ENCODE measurements at regions not wholly inside any gene's neighbourhood (a gene's known extent, or its start where the extent isn't known, plus 50 kb on each side); places are given as distances from the start of the nearest gene placed in this dataset.

GRCh38 chr5:175170899-175171298, 273.1 kb downstream of the DRD1 start:
- Histone ChIP-seq H3K4me3 (ENCODE audit: low read depth, low read length) (no peak overlapping the region), H3K36me3 (ENCODE audit: control insufficient read depth, insufficient read depth, low read length) (no peaks in the 10 kb centered on the region), H3K4me1 (no peaks in the 10 kb centered on the region), H3K27me3 (replicated peaks; ENCODE audit: control insufficient read depth, insufficient read depth, low read length) (no peaks in the 10 kb centered on the region; the same call in 1 of the 2 replicates), H3K9me3 (no peaks in the 10 kb centered on the region)
- Mint-ChIP-seq H3K27me3 (ENCODE audit: insufficient read depth, unreplicated experiment) (peaks cover 3% of the 10 kb centered on the region), H3K4me1 (ENCODE audit: low read depth, unreplicated experiment) (no peaks in the 10 kb centered on the region), H3K9me3 (ENCODE audit: unreplicated experiment) (no peaks in the 10 kb centered on the region), H3K36me3 (ENCODE audit: insufficient read depth, unreplicated experiment) (no peaks in the 10 kb centered on the region), H3K27ac (ENCODE audit: unreplicated experiment) (no peak overlapping the region), H3K4me3 (ENCODE audit: unreplicated experiment) (no peak overlapping the region)
- no peak for TF ChIP-seq CTCF (IDR thresholded peaks at IDR 0.05; ENCODE audit: insufficient read depth in 1 of 2, low read depth in 1 of 2, low read length in 1 of 2, severe bottlenecking in 1 of 2, unreplicated experiment in 1 of 2)
- ChIA-PET CTCF (no interaction called here), POLR2A (no interaction called here)
- no peak for DNase-seq
- no TSS peak for BruUV-seq (replicated peaks)
- intact Hi-C loops (cut with micrococcal nuclease; ENCODE audit: unreplicated experiment): no loop called here

DNA sequence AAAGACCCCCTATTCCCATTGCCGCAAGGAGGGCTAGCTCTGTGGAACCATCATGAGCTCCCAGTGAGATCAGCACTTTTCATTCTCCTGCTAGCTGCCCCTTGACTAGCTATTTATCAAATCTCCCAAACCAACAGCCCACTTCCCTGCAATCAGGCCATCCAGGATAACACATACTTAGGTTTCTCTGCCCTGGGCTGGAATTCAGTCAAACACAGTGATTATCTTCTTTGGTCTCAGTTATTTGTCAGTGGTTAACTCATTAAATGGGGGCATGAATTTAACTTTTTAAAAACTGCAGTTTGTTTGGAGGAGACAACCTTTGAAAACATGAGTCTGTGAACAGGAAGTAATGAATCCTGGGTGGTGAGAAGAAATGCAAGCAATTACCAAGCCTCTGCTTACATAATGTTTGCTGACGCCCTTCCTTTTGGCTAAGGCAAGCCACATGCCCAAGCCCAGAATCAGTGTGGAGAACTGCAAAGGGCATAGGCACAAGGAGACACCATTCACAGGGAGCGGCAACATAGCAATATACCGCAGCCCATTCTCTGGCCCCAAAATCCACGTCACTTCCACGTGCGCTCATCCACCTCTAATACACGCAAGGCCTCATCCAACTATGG, 275.0 kb downstream of the DRD1 start:
- no TSS peak for BruUV-seq (replicated peaks)
- CTCF ChIA-PET: no interaction called here
- Mint-ChIP-seq H3K27ac (ENCODE audit: unreplicated experiment) (no peak overlapping the region), H3K4me3 (ENCODE audit: unreplicated experiment) (no peak overlapping the region), H3K4me1 (ENCODE audit: low read depth, unreplicated experiment) (no peaks in the 10 kb centered on the region), H3K27me3 (ENCODE audit: insufficient read depth, unreplicated experiment) (peaks cover 3% of the 10 kb centered on the region), H3K36me3 (ENCODE audit: insufficient read depth, unreplicated experiment) (no peaks in the 10 kb centered on the region), H3K9me3 (ENCODE audit: unreplicated experiment) (no peaks in the 10 kb centered on the region)
- no peak overlapping the region for H3K4me3 ChIP-seq (ENCODE audit: low read depth, low read length)
- POLR2A ChIA-PET: no interaction called here
- no peaks in the 10 kb centered on the region for H3K36me3 ChIP-seq (ENCODE audit: control insufficient read depth, insufficient read depth, low read length)
- no peaks in the 10 kb centered on the region for H3K4me1 ChIP-seq
- DNase-seq: no peak
- intact Hi-C loops (cut with micrococcal nuclease; ENCODE audit: unreplicated experiment): no loop called here
- no peaks in the 10 kb centered on the region; the same call in 1 of the 2 replicates for H3K27me3 ChIP-seq (replicated peaks; ENCODE audit: control insufficient read depth, insufficient read depth, low read length)
- no peak for TF ChIP-seq CTCF (IDR thresholded peaks at IDR 0.05; ENCODE audit: insufficient read depth in 1 of 2, low read depth in 1 of 2, low read length in 1 of 2, severe bottlenecking in 1 of 2, unreplicated experiment in 1 of 2)
- H3K9me3 ChIP-seq: no peaks in the 10 kb centered on the region

DNA sequence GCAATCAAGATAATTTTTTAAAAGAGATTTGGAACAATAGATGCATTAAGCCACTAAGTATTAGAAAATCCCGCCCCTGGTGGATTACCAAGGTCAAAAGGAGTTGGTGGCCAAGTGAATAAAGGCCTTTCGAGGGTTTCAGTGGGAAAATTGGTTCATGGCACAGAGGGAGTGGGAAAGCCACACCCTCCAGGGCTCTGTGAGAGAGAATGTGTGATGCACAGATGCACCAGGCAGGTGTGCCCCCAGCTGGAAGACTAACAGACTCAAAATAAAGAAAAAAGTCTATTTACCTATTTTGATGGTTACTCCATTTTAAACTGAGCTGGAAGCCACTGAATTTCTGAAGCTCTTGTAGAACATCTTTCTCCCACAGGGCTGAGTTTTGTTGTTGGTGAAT, 278.0 kb downstream of the DRD1 start:
- no peaks in the 10 kb centered on the region for H3K27me3 Mint-ChIP-seq (ENCODE audit: insufficient read depth, unreplicated experiment)
- TF ChIP-seq CTCF (IDR thresholded peaks at IDR 0.05; ENCODE audit: insufficient read depth in 1 of 2, low read depth in 1 of 2, low read length in 1 of 2, severe bottlenecking in 1 of 2, unreplicated experiment in 1 of 2): no peak
- H3K36me3 Mint-ChIP-seq (ENCODE audit: insufficient read depth, unreplicated experiment): no peaks in the 10 kb centered on the region
- Histone ChIP-seq H3K36me3 (ENCODE audit: control insufficient read depth, insufficient read depth, low read length) (no peaks in the 10 kb centered on the region), H3K27me3 (replicated peaks; ENCODE audit: control insufficient read depth, insufficient read depth, low read length) (no peaks in the 10 kb centered on the region; the same call in 1 of the 2 replicates), H3K4me3 (ENCODE audit: low read depth, low read length) (no peak overlapping the region), H3K4me1 (no peaks in the 10 kb centered on the region), H3K9me3 (no peaks in the 10 kb centered on the region)
- H3K9me3 Mint-ChIP-seq (ENCODE audit: unreplicated experiment): no peaks in the 10 kb centered on the region
- no peak overlapping the region for H3K4me3 Mint-ChIP-seq (ENCODE audit: unreplicated experiment)
- no TSS peak for BruUV-seq (replicated peaks)
- no peak overlapping the region for H3K27ac Mint-ChIP-seq (ENCODE audit: unreplicated experiment)
- no peak for DNase-seq
- POLR2A ChIA-PET: no interaction called here
- CTCF ChIA-PET: no interaction called here
- intact Hi-C loops (cut with micrococcal nuclease; ENCODE audit: unreplicated experiment): no loop called here
- H3K4me1 Mint-ChIP-seq (ENCODE audit: low read depth, unreplicated experiment): no peaks in the 10 kb centered on the region
